Stimulated activated CD8-positive, alpha-beta memory T cell treated with anti-CD3 and anti-CD28 coated beads, Interleukin-4, amount 100 ng/mL, for 1 hour (primary cell): ENCODE measurements at regions not wholly inside any gene's neighbourhood (a gene's known extent, or its start where the extent isn't known, plus 50 kb on each side); places are given as distances from the start of the nearest gene placed in this dataset.
A peak's percentile ranks its signal among the peaks of the same experiment; 100 is the strongest.

Experiments used
- DNase-seq, 2 donors: peaks; one replicate each; pipeline ENCODE4 v3.0.0-alpha.2; 2020; ENCODE audit warnings: low read depth in 2 of 2, low spot score in 1 of 2

GRCh38 chr15:31472636-31473384, 146.2 kb downstream of the KLF13 start:
- no peak for DNase-seq

- no peak for DNase-seq
Observed at GRCh38 chr15:31473385-31474058, 146.9 kb downstream of the KLF13 start.

- no peak for DNase-seq
Observed at GRCh38 chr15:31474059-31474868, 147.6 kb downstream of the KLF13 start.

GRCh38 chr15:31476236-31476810, 149.7 kb downstream of the KLF13 start:
- DNase-seq, result no peak

- no peak for DNase-seq
Observed at GRCh38 chr15:31476866-31477265, 150.2 kb downstream of the KLF13 start.

GRCh38 chr15:31477301-31477700, 150.7 kb downstream of the KLF13 start:
- no peak for DNase-seq

- no peak for DNase-seq
Observed at GRCh38 chr15:31477851-31478701, 151.4 kb downstream of the KLF13 start.

GRCh38 chr15:31478702-31479221, 152.1 kb downstream of the KLF13 start:
- DNase-seq, result no peak

GRCh38 chr15:31480356-31481025, 153.9 kb downstream of the KLF13 start:
- no peak for DNase-seq

GRCh38 chr15:31481142-31481541, 154.5 kb downstream of the KLF13 start:
- DNase-seq, result no peak

GRCh38 chr15:31482122-31482922, 155.7 kb downstream of the KLF13 start:
- no peak for DNase-seq

- DNase-seq, result peak in 1 of 2 donors; percentile 7
Observed at GRCh38 chr15:31483053-31483985, 156.7 kb downstream of the KLF13 start.

GRCh38 chr15:31483986-31484951, 157.6 kb downstream of the KLF13 start:
- peak in 1 of 2 donors; percentile 12 for DNase-seq

GRCh38 chr15:31484986-31485385, 158.4 kb downstream of the KLF13 start:
- no peak for DNase-seq

GRCh38 chr15:31485431-31485830, 158.8 kb downstream of the KLF13 start:
- no peak for DNase-seq

GRCh38 chr15:31485911-31486461, 159.4 kb downstream of the KLF13 start:
- no peak for DNase-seq
